Prostate gland (tissue), 2 donors: ENCODE measurements at regions not wholly inside any gene's neighbourhood (a gene's known extent, or its start where the extent isn't known, plus 50 kb on each side); places are given as distances from the start of the nearest gene placed in this dataset.

Experiments used
- DNase-seq: peaks from one replicate; pipeline ENCODE4 v3.0.0-alpha.2; 2019; ENCODE audit warnings: low spot score
- H3K27ac ChIP-seq, 2 donors: fragments of 200-600 bp; sonication (generic); 2 replicates each; pipeline ENCODE4 v1.5.1; 2017 to 2019
- H3K27me3 ChIP-seq: fragments of 200-600 bp; sonication (generic); replicated peaks from 2 replicates; pipeline ENCODE4 v1.5.1; 2019; ENCODE audit not compliant: insufficient read depth
- H3K36me3 ChIP-seq, 2 donors: fragments of 200-600 bp; sonication (generic); 1 replicate in 1 of 2; 2 replicates in 1 of 2; pipeline versions ENCODE4 v1.5.1 to v1.8.1; 2017 to 2019
- H3K4me1 ChIP-seq: fragments of 200-600 bp; sonication (generic); replicated peaks from 2 replicates; pipeline ENCODE4 v1.5.1; 2019
- H3K4me3 ChIP-seq, 2 donors: fragments of 200-600 bp; sonication (generic); 2 replicates each; pipeline ENCODE4 v1.5.1; 2017 to 2019
- H3K9me3 ChIP-seq: fragments of 200-600 bp; sonication (generic); 2 replicates; pipeline ENCODE4 v1.5.1; 2017
- POLR2A ChIP-seq: fragments of 450-650 bp; IDR thresholded peaks from one replicate; pipeline ENCODE4 v1.6.1; 2016; ENCODE audit warnings: antibody characterized with exemption, mild to moderate bottlenecking
- POLR2AphosphoS5 ChIP-seq: sonication (generic); formaldehyde crosslinking; IDR thresholded peaks from one replicate; pipeline ENCODE4 v1.6.1; 2017; ENCODE audit warnings: antibody characterized with exemption
- WGBS: methylation state at CpG from one replicate; pipeline ENCODE4 v1.1.5; 2018; 5-methylcytosine and 5-hydroxymethylcytosine counted together
- intact Hi-C: fragments of 100-400 bp; cut with DNase I; formaldehyde crosslinking; loops from one replicate; pipeline ENCODE4 v1.14.2; 2022
- TF ChIP-seq, protein P1 (sequence below), 4 experiments: fragments of 200-600 bp in 2 of 4; fragments of 450-650 bp in 2 of 4; sonication (generic) in 2 of 4; IDR thresholded peaks; 1 replicate in 3 of 4; 2 replicates in 1 of 4; pipeline ENCODE4 v1.5.1; 2016 to 2019; ENCODE audit warnings: antibody characterized with exemption in 4 of 4, mild to moderate bottlenecking in 2 of 4, moderate library complexity in 2 of 4

DNA sequence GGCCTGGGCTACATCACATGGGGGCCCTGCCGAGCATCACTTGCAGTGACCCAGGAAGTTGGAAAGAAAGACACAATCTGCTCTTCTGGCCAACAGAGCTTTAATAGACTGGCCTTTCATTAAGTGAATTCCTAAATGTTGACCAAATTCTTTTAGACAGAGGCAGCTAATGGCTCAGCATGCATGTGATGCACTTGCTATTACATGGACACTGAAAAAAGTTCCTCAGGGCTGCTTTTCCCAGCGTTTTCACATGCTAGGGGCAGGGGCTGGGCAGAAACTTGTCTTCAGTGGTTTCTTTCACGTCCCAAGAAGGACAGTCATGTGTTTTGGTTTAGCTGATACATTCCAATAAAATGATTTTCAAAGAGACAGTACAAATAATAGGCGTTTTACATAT is 651.0 kb upstream of the SLC35B3 start:
- 52% methylated on average over 4 of the region's 4 CpGs for WGBS
- no peak for DNase-seq
- TF ChIP-seq, protein P1, sequence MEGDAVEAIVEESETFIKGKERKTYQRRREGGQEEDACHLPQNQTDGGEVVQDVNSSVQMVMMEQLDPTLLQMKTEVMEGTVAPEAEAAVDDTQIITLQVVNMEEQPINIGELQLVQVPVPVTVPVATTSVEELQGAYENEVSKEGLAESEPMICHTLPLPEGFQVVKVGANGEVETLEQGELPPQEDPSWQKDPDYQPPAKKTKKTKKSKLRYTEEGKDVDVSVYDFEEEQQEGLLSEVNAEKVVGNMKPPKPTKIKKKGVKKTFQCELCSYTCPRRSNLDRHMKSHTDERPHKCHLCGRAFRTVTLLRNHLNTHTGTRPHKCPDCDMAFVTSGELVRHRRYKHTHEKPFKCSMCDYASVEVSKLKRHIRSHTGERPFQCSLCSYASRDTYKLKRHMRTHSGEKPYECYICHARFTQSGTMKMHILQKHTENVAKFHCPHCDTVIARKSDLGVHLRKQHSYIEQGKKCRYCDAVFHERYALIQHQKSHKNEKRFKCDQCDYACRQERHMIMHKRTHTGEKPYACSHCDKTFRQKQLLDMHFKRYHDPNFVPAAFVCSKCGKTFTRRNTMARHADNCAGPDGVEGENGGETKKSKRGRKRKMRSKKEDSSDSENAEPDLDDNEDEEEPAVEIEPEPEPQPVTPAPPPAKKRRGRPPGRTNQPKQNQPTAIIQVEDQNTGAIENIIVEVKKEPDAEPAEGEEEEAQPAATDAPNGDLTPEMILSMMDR (IDR thresholded peaks at IDR 0.05), result no peak
- TF ChIP-seq POLR2A (no peak), POLR2AphosphoS5 (no peak)
- intact Hi-C loops, result no loop called here
- no peaks in the 10 kb centered on the region for H3K4me1 ChIP-seq
- no peaks in the 10 kb centered on the region for H3K27me3 ChIP-seq
- H3K36me3 ChIP-seq, result no peaks in the 10 kb centered on the region
- no peaks in the 10 kb centered on the region for H3K9me3 ChIP-seq
- no peak overlapping the region for H3K4me3 ChIP-seq
- no peak overlapping the region for H3K27ac ChIP-seq

DNA sequence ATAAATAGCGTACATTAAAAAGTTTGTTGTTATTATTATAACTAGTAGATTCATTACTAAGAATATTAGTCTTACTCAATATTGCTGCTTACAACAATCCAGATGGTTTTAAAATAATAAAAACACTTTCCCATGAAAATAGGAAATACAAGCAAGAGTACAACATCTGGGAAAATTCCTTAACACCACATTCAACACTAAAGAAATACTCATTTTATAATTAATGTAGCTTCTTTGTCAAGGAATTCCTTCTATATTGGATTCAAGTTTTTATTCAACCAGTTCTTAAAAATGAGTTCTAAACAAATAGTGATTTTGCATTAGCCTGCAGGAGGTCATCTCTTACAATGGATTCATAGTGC is 650.3 kb upstream of the SLC35B3 start:
- no peaks in the 10 kb centered on the region for H3K9me3 ChIP-seq
- TF ChIP-seq, protein P1 (IDR thresholded peaks at IDR 0.05), result no peak
- TF ChIP-seq POLR2AphosphoS5 (no peak), POLR2A (no peak)
- no peaks in the 10 kb centered on the region for H3K27me3 ChIP-seq
- 91% methylated on average over 1 of the region's 1 CpG for WGBS
- H3K4me3 ChIP-seq, result no peak overlapping the region
- intact Hi-C loops, result no loop called here
- no peaks in the 10 kb centered on the region for H3K36me3 ChIP-seq
- no peak overlapping the region for H3K27ac ChIP-seq
- no peaks in the 10 kb centered on the region for H3K4me1 ChIP-seq
- DNase-seq, result no peak

DNA sequence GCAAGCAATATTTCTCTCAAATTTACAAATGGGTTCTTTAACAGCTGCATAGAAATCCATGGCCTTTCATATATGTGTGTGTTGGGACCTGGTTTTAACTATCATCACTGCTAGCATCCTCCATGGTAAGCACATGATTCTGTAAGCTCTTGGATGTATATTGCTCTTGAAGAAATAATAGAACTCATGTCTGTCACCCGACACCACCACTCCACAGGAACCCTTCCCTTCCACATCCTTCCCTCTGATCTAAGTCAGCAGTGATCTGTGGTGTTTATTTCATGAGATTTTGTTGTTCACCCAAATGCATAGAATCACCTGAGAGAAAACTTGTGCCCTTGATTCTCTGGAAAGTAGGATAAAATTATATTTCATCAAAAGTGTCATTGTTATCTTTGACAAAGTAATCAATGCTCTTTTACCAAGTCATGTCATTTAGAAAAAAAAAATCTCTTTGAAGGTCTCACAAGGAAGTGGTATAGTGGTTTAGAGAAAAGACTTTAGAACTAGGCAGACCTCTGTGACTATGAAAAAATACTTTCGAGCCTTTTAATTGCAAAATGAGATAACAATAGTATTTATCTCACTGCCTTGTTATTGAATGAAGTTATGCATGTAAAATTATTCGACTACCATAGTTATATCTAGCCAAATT is 649.8 kb upstream of the SLC35B3 start:
- no peaks in the 10 kb centered on the region for H3K27me3 ChIP-seq
- no peaks in the 10 kb centered on the region for H3K36me3 ChIP-seq
- H3K27ac ChIP-seq, result no peak overlapping the region
- WGBS, result 78% methylated on average over 3 of the region's 3 CpGs
- no peak for DNase-seq
- H3K9me3 ChIP-seq, result no peaks in the 10 kb centered on the region
- TF ChIP-seq, protein P1 (IDR thresholded peaks at IDR 0.05), result no peak
- TF ChIP-seq POLR2A (no peak), POLR2AphosphoS5 (no peak)
- no peaks in the 10 kb centered on the region for H3K4me1 ChIP-seq
- intact Hi-C loops, result no loop called here
- no peak overlapping the region for H3K4me3 ChIP-seq

DNA sequence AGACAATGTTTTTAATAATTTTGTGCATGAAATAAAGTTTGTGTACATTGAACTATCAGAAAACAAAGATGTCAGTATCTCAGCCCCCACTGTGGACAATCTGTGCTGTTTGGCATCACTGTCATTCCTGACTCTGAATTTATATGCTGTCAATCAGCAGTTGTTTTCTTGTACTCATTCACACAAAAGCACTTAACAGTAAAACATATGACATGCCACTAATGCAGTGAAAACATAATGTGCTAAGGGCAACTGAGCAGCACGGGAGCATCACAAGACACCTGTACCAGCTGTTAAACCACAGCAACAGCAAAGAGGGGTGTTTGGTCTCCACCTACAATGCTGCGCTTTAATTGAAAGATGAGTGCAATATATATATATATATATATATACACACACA is 647.8 kb upstream of the SLC35B3 start:
- Histone ChIP-seq H3K4me1 (no peaks in the 10 kb centered on the region), H3K27ac (no peak overlapping the region), H3K9me3 (no peaks in the 10 kb centered on the region), H3K36me3 (no peaks in the 10 kb centered on the region), H3K27me3 (no peaks in the 10 kb centered on the region), H3K4me3 (no peak overlapping the region)
- no peak for DNase-seq
- TF ChIP-seq POLR2A, result no peak
- TF ChIP-seq, protein P1 (IDR thresholded peaks at IDR 0.05), result no peak
- TF ChIP-seq POLR2AphosphoS5, result no peak
- intact Hi-C loops, result no loop called here
- 81% methylated on average over 2 of the region's 2 CpGs for WGBS

DNA sequence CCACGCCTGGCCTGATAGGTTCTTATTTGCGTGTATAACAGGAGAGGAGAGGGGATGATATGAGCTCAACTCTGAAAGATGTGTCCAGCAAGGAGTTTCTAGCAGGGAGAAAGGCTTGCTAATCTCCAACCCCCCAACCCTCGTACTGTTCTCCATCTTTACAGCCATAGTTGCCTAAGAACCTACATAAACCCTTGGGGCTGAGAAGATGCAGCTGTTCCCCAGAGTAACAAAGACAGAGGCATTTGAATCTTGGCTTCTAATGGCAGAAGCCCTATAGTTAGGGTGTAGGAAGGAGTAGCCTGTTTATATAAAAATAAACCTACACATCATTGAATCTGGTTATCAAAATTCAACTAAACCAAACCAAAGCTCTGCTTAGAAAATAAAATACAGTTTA is 631.4 kb upstream of the SLC35B3 start:
- H3K9me3 ChIP-seq, result no peaks in the 10 kb centered on the region
- no peaks in the 10 kb centered on the region for H3K4me1 ChIP-seq
- no peaks in the 10 kb centered on the region for H3K27me3 ChIP-seq
- H3K27ac ChIP-seq, result no peak overlapping the region
- DNase-seq, result no peak
- intact Hi-C loops, result no loop called here
- no peaks in the 10 kb centered on the region for H3K36me3 ChIP-seq
- TF ChIP-seq, protein P1 (IDR thresholded peaks at IDR 0.05), result no peak
- TF ChIP-seq POLR2AphosphoS5 (no peak), POLR2A (no peak)
- no peak overlapping the region for H3K4me3 ChIP-seq
- WGBS, result 98% methylated on average over 3 of the region's 3 CpGs
